ENCODE measurements at regions not wholly inside any gene's neighbourhood (a gene's known extent, or its start where the extent isn't known, plus 50 kb on each side); places are given as distances from the start of the nearest gene placed in this dataset.

- Histone ChIP-seq H3K36me3 (ENCODE audit: insufficient read depth) (peaks cover 4% of the 10 kb centered on the region; the same call in 1 of the 2 replicates), H3K79me2 (ENCODE audit: insufficient read depth, low read depth) (no peaks in the 10 kb centered on the region)
Measured at GRCh38 chr1:219985169-219985568, 56.8 kb upstream of the SLC30A10 start.

More at GRCh38 chr1:219985169-219985568, 56.8 kb upstream of the SLC30A10 start:
- H2AFZ ChIP-seq (ENCODE audit: low read depth), result no peak overlapping the region
- no peak overlapping the region for H3K9ac ChIP-seq
- no peaks in the 10 kb centered on the region for H3K4me1 ChIP-seq (ENCODE audit: low read depth, poor library complexity, severe bottlenecking)
- TF ChIP-seq, protein P1, sequence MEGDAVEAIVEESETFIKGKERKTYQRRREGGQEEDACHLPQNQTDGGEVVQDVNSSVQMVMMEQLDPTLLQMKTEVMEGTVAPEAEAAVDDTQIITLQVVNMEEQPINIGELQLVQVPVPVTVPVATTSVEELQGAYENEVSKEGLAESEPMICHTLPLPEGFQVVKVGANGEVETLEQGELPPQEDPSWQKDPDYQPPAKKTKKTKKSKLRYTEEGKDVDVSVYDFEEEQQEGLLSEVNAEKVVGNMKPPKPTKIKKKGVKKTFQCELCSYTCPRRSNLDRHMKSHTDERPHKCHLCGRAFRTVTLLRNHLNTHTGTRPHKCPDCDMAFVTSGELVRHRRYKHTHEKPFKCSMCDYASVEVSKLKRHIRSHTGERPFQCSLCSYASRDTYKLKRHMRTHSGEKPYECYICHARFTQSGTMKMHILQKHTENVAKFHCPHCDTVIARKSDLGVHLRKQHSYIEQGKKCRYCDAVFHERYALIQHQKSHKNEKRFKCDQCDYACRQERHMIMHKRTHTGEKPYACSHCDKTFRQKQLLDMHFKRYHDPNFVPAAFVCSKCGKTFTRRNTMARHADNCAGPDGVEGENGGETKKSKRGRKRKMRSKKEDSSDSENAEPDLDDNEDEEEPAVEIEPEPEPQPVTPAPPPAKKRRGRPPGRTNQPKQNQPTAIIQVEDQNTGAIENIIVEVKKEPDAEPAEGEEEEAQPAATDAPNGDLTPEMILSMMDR (conservative IDR thresholded peaks at IDR 0.05; ENCODE audit: low read depth, low read length), result no peak
- H4K20me1 ChIP-seq (ENCODE audit: insufficient read depth), result no peaks in the 10 kb centered on the region
- no peak overlapping the region for H3K4me2 ChIP-seq
- no peaks in the 10 kb centered on the region for H3K27me3 ChIP-seq (ENCODE audit: insufficient read depth, low read depth)
- no peak overlapping the region for H3K4me3 ChIP-seq (IDR thresholded peaks at IDR 0.05; ENCODE audit: insufficient read depth, low read depth, low read length)
- H3K27ac ChIP-seq, result no peak overlapping the region
